HUES64 (cell line): ENCODE measurements at regions not wholly inside any gene's neighbourhood (a gene's known extent, or its start where the extent isn't known, plus 50 kb on each side); places are given as distances from the start of the nearest gene placed in this dataset.

ENCODE experiments used
- H3K27ac ChIP-seq: 2 replicates; pipeline ENCODE4 v1.7.0; 2013; ENCODE audit warnings: low read depth, low read length, inconsistent platforms
- H3K27me3 ChIP-seq: 2 replicates; pipeline ENCODE4 v1.6.1; 2013; ENCODE audit warnings: mild to moderate bottlenecking, low read length; ENCODE audit not compliant: insufficient read depth
- H3K36me3 ChIP-seq: 2 replicates; pipeline ENCODE4 v1.6.1; 2013; ENCODE audit warnings: mild to moderate bottlenecking, low read length; ENCODE audit not compliant: insufficient read depth
- H3K4me1 ChIP-seq: 2 replicates; pipeline ENCODE4 v1.6.1; 2013; ENCODE audit warnings: mild to moderate bottlenecking, low read length, moderate library complexity; ENCODE audit not compliant: insufficient read depth
- H3K4me3 ChIP-seq: 2 replicates; pipeline ENCODE4 v1.5.1; 2013; ENCODE audit warnings: mild to moderate bottlenecking, low read length, moderate library complexity
- H3K9ac ChIP-seq: 2 replicates; pipeline ENCODE4 v1.6.1; 2013; ENCODE audit warnings: mild to moderate bottlenecking, low read depth, low read length
- H3K9me3 ChIP-seq: 2 replicates; pipeline ENCODE4 v1.6.1; 2013; ENCODE audit warnings: low read depth, low read length; ENCODE audit not compliant: insufficient read depth
- WGBS: fragments of 150-250, 120-280 bp; methylation state at CpG from one replicate; pipeline ENCODE4 v1.1.7; 2013; ENCODE audit warnings: missing lambda C conversion rate; 5-methylcytosine and 5-hydroxymethylcytosine counted together

DNA sequence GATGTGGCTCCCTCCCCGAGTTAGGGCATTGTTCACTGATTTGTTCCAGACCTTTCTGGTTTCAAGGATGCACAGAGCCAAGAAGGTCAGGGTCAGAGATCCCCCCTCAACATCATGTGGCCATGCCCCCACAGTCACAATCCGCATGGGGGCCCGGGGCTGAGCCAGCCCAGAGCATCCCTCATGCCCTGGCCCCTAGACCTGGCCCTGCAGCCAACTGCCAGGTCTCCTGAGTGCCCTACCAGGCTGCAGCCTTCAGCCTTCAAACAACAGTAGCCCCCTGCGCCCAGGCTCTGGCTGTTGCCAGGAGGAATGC is 142.4 kb downstream of the CRYBB2 start:
- no peaks in the 10 kb centered on the region for H3K4me1 ChIP-seq
- peaks cover 18% of the 10 kb centered on the region; the same call in 1 of the 2 replicates for H3K36me3 ChIP-seq
- no peaks in the 10 kb centered on the region for H3K9me3 ChIP-seq
- no peaks in the 10 kb centered on the region for H3K27me3 ChIP-seq
- WGBS = 83% methylated on average over 4 of the region's 4 CpGs
- H3K27ac ChIP-seq = no peak overlapping the region
- no peak overlapping the region for H3K4me3 ChIP-seq
- no peak overlapping the region for H3K9ac ChIP-seq

DNA sequence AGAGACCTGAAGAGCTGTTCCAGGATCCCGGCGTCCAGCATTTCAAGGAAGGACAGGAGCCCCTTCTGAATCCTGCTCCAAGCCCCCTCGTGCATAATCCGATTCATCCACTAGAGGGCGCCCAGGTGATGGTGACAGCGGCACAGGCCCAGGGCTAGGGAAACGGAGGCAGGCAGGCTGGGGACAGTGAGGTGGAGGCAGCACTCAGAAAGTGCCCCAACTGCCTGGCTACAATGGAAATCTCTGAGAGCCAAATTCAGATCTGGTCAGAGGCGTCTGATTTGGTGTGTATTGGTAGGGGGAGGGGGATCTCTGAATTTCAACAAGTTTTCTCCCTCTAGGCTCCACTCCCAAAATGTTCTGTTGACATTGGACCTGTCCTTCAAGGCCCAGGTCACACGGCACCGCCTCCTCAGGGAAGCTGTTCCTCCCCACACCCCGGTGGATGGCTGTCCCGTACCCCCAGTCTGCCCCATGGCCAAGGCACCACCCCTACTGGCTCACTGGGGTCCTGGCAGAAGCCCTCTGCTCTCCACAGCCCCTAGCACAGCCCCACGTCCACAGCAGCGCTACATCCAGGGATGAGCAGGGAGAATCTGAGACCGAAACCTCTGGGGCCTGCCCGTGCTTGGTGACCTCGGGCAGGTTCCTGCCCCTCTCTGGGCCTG is 142.9 kb downstream of the CRYBB2 start:
- no peak overlapping the region for H3K27ac ChIP-seq
- no peaks in the 10 kb centered on the region for H3K9me3 ChIP-seq
- H3K4me1 ChIP-seq = no peaks in the 10 kb centered on the region
- H3K27me3 ChIP-seq = no peaks in the 10 kb centered on the region
- H3K36me3 ChIP-seq = peaks cover 15% of the 10 kb centered on the region; the same call in 1 of the 2 replicates
- no peak overlapping the region for H3K4me3 ChIP-seq
- WGBS = 54% methylated on average over 16 of the region's 17 CpGs
- no peak overlapping the region for H3K9ac ChIP-seq

DNA sequence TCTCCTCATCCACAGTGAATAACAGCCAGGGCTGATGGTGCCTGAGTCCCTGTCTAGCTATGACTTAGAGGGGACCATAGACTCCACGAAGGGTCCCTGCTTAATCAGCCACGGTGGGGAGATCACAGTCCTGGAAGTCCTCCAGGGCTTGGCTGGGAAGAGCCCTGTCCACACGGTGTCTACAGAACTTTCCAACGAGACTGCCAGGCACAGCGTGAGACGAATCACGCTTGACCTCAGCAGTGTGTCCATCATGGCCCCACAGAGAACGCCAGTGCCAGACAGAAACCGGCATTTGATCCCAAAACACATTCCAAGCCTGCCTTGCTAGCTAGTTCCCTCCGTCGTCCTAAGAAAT is 143.4 kb downstream of the CRYBB2 start:
- Histone ChIP-seq H3K9ac (no peak overlapping the region), H3K9me3 (no peaks in the 10 kb centered on the region), H3K36me3 (peaks cover 12% of the 10 kb centered on the region; the same call in 1 of the 2 replicates), H3K4me3 (no peak overlapping the region), H3K27me3 (no peaks in the 10 kb centered on the region), H3K27ac (no peak overlapping the region), H3K4me1 (no peaks in the 10 kb centered on the region)
- 95% methylated on average over 11 of the region's 11 CpGs for WGBS

DNA sequence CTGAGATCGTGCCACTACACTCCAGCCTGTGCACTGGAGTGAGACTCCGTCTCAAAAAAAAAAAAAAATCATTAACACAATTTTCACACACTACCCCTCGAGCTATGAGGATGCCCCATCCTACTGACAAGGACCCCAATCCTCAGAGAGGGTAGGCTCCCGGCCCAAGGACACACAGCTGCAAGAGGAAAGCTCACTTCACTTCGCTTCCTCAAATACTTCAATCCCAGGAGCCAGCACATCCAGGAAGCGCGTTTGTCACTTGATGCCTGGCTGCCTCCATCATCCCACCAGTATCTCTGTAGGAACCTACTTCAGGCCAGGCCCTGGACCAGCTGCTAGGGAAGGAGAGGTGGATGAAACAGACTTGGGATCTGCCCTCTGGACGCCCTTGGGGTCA is 144.0 kb downstream of the CRYBB2 start:
- Histone ChIP-seq H3K4me3 (no peak overlapping the region), H3K9me3 (no peaks in the 10 kb centered on the region), H3K27me3 (no peaks in the 10 kb centered on the region), H3K9ac (no peak overlapping the region), H3K27ac (no peak overlapping the region), H3K36me3 (peaks cover 12% of the 10 kb centered on the region; the same call in 1 of the 2 replicates), H3K4me1 (no peaks in the 10 kb centered on the region)
- 90% methylated on average over 8 of the region's 8 CpGs for WGBS

DNA sequence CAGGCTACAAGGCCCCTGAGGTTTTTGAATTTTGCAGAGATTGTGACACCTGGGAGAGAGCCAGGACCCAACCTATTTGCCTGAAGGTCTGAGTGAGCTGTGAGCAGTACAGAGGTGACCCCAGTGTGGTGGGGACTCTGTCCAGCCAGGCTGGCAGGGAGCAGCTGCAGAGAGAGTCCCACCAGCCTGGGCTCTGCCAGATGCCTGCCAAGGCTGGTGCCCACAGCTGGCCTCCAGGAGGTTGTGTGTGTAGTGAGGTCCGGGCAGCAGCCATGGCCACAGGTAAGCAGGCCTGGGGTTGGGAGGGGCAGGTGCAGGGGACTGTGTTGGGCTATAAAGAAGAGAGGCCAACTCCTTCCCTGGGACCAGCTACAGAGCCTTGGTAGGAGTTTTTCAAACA is 144.8 kb downstream of the CRYBB2 start:
- no peaks in the 10 kb centered on the region for H3K9me3 ChIP-seq

DNA sequence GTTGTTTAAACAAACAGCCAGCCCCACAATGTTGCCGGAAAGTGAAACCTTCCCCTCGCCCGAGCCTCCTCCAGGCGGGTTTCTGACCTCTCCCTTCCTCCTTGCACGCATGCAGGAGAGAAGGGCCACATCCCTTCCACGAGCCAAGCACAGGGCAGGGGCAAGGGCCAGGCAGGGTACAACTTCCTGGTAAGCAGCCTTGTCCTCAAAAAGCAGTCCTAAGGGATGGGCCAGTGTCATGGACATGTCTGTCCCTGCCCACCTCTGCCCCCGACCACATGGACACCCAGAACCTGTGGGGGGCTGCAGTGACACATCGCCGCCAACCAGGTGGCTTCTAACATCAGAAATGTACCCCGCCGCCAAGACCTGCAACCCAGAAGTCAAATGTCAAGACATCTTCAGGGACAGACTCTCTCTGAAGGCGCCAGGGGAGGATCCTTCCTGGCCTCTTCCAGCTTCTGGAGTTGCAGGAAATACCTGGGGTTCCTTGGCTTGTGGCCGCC is 145.3 kb downstream of the CRYBB2 start:
- Histone ChIP-seq H3K4me1 (no peaks in the 10 kb centered on the region), H3K9me3 (no peaks in the 10 kb centered on the region), H3K27ac (no peak overlapping the region), H3K4me3 (no peak overlapping the region), H3K36me3 (peaks cover 4% of the 10 kb centered on the region; the same call in 1 of the 2 replicates), H3K9ac (no peak overlapping the region), H3K27me3 (no peaks in the 10 kb centered on the region)
- WGBS = 92% methylated on average over 13 of the region's 13 CpGs

More for the DNA sequence above, 144.8 kb downstream of the CRYBB2 start:
- H3K9ac ChIP-seq = no peak overlapping the region
- peaks cover 10% of the 10 kb centered on the region; the same call in 1 of the 2 replicates for H3K36me3 ChIP-seq
- WGBS = 84% methylated on average over 1 of the region's 1 CpG
- H3K27ac ChIP-seq = no peak overlapping the region
- no peaks in the 10 kb centered on the region for H3K4me1 ChIP-seq
- H3K27me3 ChIP-seq = no peaks in the 10 kb centered on the region
- H3K4me3 ChIP-seq = no peak overlapping the region

DNA sequence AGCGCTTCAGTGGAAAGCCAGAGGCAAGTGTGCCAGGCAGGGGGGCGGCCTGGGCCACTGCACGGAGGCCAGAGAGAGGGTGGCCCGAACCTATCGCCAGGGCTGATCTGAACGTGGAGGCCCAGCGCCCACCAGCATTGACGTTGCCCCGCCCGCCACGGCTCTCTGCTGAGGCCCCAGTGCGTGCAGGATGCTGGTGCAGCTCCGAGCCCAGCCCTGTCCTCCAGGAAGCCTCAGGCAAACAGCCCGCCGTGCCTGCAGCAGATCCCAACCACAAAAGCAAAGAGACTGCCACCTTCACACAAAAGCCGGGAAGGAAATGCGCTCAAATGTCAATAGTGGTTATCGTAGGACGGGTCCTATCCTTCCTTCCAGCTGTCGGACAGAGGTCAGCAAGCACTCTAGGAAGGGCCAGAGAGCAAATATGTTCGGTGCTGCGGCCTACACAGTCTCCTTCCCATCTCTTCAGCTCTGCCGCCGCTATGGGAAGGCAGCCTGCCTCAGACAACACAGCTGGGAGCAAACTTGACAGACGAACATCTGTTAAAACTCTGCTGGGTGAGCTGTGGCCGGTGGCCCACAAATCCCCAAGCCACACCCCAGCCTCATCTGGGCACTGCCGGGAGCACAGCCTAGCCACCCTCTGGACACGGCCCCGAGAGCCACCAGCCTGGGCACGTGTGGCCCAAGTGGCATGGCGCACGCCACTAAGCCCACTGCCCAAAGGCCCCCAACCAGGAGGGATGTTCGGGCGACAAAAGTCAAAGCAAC is 146.2 kb downstream of the CRYBB2 start:
- H3K36me3 ChIP-seq = no peaks in the 10 kb centered on the region
- H3K27ac ChIP-seq = no peak overlapping the region
- no peaks in the 10 kb centered on the region for H3K9me3 ChIP-seq
- H3K9ac ChIP-seq = no peak overlapping the region
- H3K4me1 ChIP-seq = no peaks in the 10 kb centered on the region
- no peak overlapping the region for H3K4me3 ChIP-seq
- WGBS = 91% methylated on average over 34 of the region's 34 CpGs
- H3K27me3 ChIP-seq = no peaks in the 10 kb centered on the region

DNA sequence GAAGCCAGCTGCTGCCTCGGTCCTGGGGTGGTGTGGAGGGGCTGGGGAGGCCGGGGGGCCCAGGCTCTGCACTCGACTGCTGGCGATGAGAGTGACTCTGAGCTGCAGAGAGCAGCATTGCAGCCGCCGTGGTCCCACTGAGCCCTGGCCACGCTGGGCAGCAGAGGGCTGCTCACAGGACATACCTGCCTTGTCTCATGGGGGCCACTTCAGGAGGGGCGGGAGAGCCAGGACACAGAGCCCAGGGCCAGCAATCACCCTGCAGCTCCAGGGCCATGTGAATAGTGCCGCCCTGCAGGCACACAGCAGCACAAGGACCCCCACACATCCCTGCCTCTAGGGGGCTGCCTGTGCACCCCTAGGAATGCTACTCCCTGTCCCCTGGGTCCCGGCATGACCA is 147.0 kb downstream of the CRYBB2 start:
- 92% methylated on average over 10 of the region's 10 CpGs for WGBS
- Histone ChIP-seq H3K9ac (no peak overlapping the region), H3K27ac (no peak overlapping the region), H3K36me3 (no peaks in the 10 kb centered on the region), H3K9me3 (no peaks in the 10 kb centered on the region), H3K4me3 (no peak overlapping the region), H3K27me3 (no peaks in the 10 kb centered on the region), H3K4me1 (no peaks in the 10 kb centered on the region)

DNA sequence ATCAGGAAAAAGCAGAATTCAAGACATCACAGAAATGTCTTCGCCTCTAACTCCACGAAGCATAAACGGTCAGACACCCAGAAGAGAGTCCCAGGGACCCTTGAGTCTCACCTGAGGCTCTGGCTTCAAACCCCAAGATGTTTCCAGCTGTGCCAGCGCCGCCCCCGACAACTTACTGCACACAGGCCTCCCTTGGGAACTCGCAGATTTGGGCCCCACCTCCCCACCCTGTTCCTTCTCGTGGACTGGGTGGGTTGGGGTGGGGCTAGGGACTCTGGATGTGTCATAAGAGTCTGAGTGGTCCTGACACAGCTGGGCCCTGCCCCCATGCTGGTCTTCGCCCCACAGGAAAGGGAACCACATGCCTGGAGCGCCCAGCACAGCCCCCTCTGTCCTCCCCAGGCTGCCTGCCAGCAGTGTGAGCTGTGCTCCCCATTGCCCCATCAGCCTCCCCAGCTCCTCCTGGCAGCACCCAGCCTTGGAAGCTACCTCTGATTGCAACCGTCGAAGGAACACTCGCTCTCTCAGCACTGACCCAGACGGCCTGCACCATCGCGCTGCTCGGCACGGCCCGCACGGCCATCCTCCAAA is 147.5 kb downstream of the CRYBB2 start:
- WGBS = 95% methylated on average over 19 of the region's 20 CpGs
- H3K27me3 ChIP-seq = no peaks in the 10 kb centered on the region
- no peaks in the 10 kb centered on the region for H3K4me1 ChIP-seq
- no peak overlapping the region for H3K9ac ChIP-seq
- H3K27ac ChIP-seq = no peak overlapping the region
- no peaks in the 10 kb centered on the region for H3K9me3 ChIP-seq
- no peak overlapping the region for H3K4me3 ChIP-seq
- no peaks in the 10 kb centered on the region for H3K36me3 ChIP-seq

DNA sequence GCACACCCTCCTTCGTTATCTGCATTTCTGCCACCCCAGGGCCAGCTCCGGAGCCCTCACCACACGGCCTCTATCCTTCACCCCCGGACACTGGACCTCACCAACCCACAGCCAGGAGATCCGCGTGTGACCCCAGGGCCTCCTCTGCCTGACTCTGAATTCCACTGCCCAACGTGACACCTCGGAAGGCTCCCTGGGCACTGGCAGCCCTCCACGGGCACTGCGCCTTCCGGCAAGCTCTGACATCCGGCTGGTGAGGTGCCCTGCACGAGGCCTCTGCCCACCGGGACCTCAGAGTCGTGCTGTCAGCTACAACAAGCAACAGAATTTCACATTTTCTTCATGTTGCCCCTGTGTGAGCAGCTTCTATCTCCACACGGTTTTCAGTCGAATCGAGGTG is 148.3 kb downstream of the CRYBB2 start:
- Histone ChIP-seq H3K36me3 (no peaks in the 10 kb centered on the region), H3K27me3 (no peaks in the 10 kb centered on the region), H3K27ac (no peak overlapping the region), H3K9me3 (no peaks in the 10 kb centered on the region), H3K4me3 (no peak overlapping the region), H3K4me1 (no peaks in the 10 kb centered on the region), H3K9ac (no peak overlapping the region)
- 94% methylated on average over 18 of the region's 18 CpGs for WGBS

DNA sequence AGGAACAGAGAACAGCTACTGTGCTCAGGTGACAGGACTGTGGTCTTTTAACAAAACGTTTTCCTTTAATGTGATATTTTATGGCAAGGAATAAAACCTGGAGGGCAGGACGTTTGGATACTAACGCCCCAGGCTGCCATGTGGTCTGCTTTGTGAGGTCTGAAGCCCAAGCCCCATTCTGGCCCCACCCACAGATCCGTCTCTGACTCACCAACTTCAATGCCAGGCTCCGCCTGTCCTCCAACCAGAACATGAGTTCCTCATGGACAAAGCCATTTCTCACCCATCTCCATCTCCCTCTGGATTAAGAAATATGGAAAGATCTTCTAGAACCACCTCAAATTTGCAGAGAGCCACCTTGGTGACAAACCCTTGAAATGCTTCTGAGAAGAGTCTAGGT is 148.8 kb downstream of the CRYBB2 start:
- Histone ChIP-seq H3K9me3 (no peaks in the 10 kb centered on the region), H3K27me3 (no peaks in the 10 kb centered on the region), H3K9ac (no peak overlapping the region), H3K4me1 (no peaks in the 10 kb centered on the region), H3K36me3 (no peaks in the 10 kb centered on the region), H3K4me3 (no peak overlapping the region), H3K27ac (no peak overlapping the region)
- 76% methylated on average over 5 of the region's 5 CpGs for WGBS
